GM23338 (cell line): ENCODE measurements at regions not wholly inside any gene's neighbourhood (a gene's known extent, or its start where the extent isn't known, plus 50 kb on each side); places are given as distances from the start of the nearest gene placed in this dataset.

Experiments used
- ATAC-seq: fragments of 200-7000 bp; cut with Tn5 transposase; 3 replicates; pipeline ENCODE4 v1.9.1; 2020
- DNase-seq: peaks from one replicate; pipeline ENCODE4 v3.0.0-alpha.2; 2015; ENCODE audit warnings: low spot score
- H2AFZ ChIP-seq: fragments of 200-600 bp; sonication (generic); 2 replicates; pipeline ENCODE4 v1.8.0; 2016; ENCODE audit warnings: antibody characterized with exemption, mild to moderate bottlenecking, moderate library complexity
- H3F3A ChIP-seq: fragments of 200-600 bp; sonication (generic); replicated peaks from 2 replicates; pipeline ENCODE4 v1.8.0; 2017; ENCODE audit warnings: antibody characterized with exemption, mixed run types, low read depth
- H3K27ac ChIP-seq: fragments of 200-600 bp; sonication (generic); 2 replicates; pipeline ENCODE4 v1.6.1; 2016; ENCODE audit warnings: low read depth
- H3K27me3 ChIP-seq: fragments of 200-600 bp; sonication (generic); 2 replicates; pipeline ENCODE4 v1.8.0; 2016; ENCODE audit warnings: mild to moderate bottlenecking, mixed run types, moderate library complexity; ENCODE audit not compliant: insufficient read depth
- H3K36me3 ChIP-seq: fragments of 200-600 bp; sonication (generic); 2 replicates; pipeline ENCODE4 v1.8.0; 2016; ENCODE audit warnings: mild to moderate bottlenecking; ENCODE audit not compliant: insufficient read depth
- H3K4me1 ChIP-seq: fragments of 200-600 bp; sonication (generic); 2 replicates; pipeline ENCODE4 v1.8.0; 2016; ENCODE audit warnings: mild to moderate bottlenecking, moderate library complexity; ENCODE audit not compliant: insufficient read depth
- H3K4me2 ChIP-seq: fragments of 200-600 bp; sonication (generic); 2 replicates; pipeline ENCODE4 v1.7.1; 2017; ENCODE audit warnings: mixed run types
- H3K4me3 ChIP-seq: fragments of 200-600 bp; sonication (generic); 2 replicates; pipeline ENCODE4 v1.6.1; 2016; ENCODE audit warnings: mixed run types
- H3K79me2 ChIP-seq: fragments of 200-600 bp; sonication (generic); replicated peaks from 2 replicates; pipeline ENCODE4 v1.8.0; 2017; ENCODE audit warnings: mild to moderate bottlenecking; ENCODE audit not compliant: insufficient read depth
- H3K9me2 ChIP-seq: fragments of 200-600 bp; sonication (generic); 2 replicates; pipeline ENCODE4 v1.8.0; 2017; ENCODE audit not compliant: insufficient read depth
- H4K20me1 ChIP-seq: fragments of 200-600 bp; sonication (generic); replicated peaks from 2 replicates; pipeline ENCODE4 v1.8.0; 2017; ENCODE audit warnings: mild to moderate bottlenecking; ENCODE audit not compliant: insufficient read depth
- H3K27ac Mint-ChIP-seq: 2 replicates; pipeline ENCODE4 v1.8.0; 2020; ENCODE audit warnings: inconsistent platforms, mild to moderate bottlenecking, moderate library complexity, mixed read lengths
- H3K27me3 Mint-ChIP-seq: 3 replicates; pipeline ENCODE4 v1.8.0; 2022; ENCODE audit warnings: low read depth, mild to moderate bottlenecking, moderate library complexity, mixed read lengths, inconsistent platforms; ENCODE audit not compliant: insufficient read depth, poor library complexity
- H3K36me3 Mint-ChIP-seq: 3 replicates; pipeline ENCODE4 v1.8.0; 2021; ENCODE audit warnings: low read depth, mild to moderate bottlenecking, inconsistent platforms, moderate library complexity, mixed read lengths
- H3K4me1 Mint-ChIP-seq: 3 replicates; pipeline ENCODE4 v1.8.0; 2020; ENCODE audit warnings: mild to moderate bottlenecking, inconsistent platforms, mixed read lengths
- H3K4me3 Mint-ChIP-seq: 3 replicates; pipeline ENCODE4 v1.8.0; 2021; ENCODE audit warnings: moderate library complexity, mild to moderate bottlenecking, inconsistent platforms, mixed read lengths
- H3K9me3 Mint-ChIP-seq: 3 replicates; pipeline ENCODE4 v1.8.0; 2020; ENCODE audit warnings: moderate library complexity, mild to moderate bottlenecking, inconsistent platforms, mixed read lengths
- CREB1 ChIP-seq: fragments of 250-450 bp; sonication (Bioruptor Pico); IDR thresholded peaks from 2 replicates; pipeline ENCODE4 v1.5.0; 2020; ENCODE audit warnings: low read depth, mild to moderate bottlenecking, moderate library complexity
- EZH2 ChIP-seq: fragments of 200-600 bp; sonication (generic); IDR thresholded peaks from one replicate; pipeline ENCODE4 v1.8.0; 2017; ENCODE audit warnings: antibody characterized with exemption, mild to moderate bottlenecking, low read depth; ENCODE audit not compliant: unreplicated experiment
- EZH2phosphoT487 ChIP-seq: fragments of 200-600 bp; sonication (generic); IDR thresholded peaks from one replicate; pipeline ENCODE4 v1.8.1; 2018; ENCODE audit warnings: antibody characterized with exemption; ENCODE audit not compliant: unreplicated experiment
- JUNB ChIP-seq: IDR thresholded peaks from one replicate; pipeline ENCODE4 v1.6.1; 2016; ENCODE audit warnings: antibody characterized with exemption; ENCODE audit not compliant: unreplicated experiment
- NANOG ChIP-seq: IDR thresholded peaks from 2 replicates; pipeline ENCODE4 v1.6.1; 2016; ENCODE audit warnings: antibody characterized with exemption, borderline replicate concordance
- POLR2AphosphoS5 ChIP-seq: IDR thresholded peaks from 2 replicates; pipeline ENCODE4 v1.6.1; 2016; ENCODE audit warnings: antibody characterized with exemption, low read depth
- STAT1 ChIP-seq: IDR thresholded peaks from one replicate; pipeline ENCODE4 v1.6.1; 2016; ENCODE audit warnings: antibody characterized with exemption; ENCODE audit not compliant: unreplicated experiment
- ZNF114 ChIP-seq: fragments of 250-450 bp; sonication (Bioruptor Pico); IDR thresholded peaks from 2 replicates; pipeline ENCODE4 v1.5.0; 2020; ENCODE audit warnings: mild to moderate bottlenecking, moderate library complexity
- ZNF331 ChIP-seq: fragments of 250-450 bp; sonication (Bioruptor Pico); IDR thresholded peaks from 2 replicates; pipeline ENCODE4 v1.5.0; 2020; ENCODE audit warnings: low read depth, mild to moderate bottlenecking, moderate library complexity
- TF ChIP-seq, protein P1 (sequence below): fragments of 250-450 bp; sonication (Bioruptor Pico); IDR thresholded peaks from 2 replicates; pipeline ENCODE4 v1.5.0; 2020; ENCODE audit warnings: mild to moderate bottlenecking, moderate library complexity
- TF ChIP-seq, protein P2 (sequence below): IDR thresholded peaks from 2 replicates; pipeline ENCODE4 v1.6.1; 2016; ENCODE audit warnings: antibody characterized with exemption
- TF ChIP-seq, protein P3 (sequence below): IDR thresholded peaks from one replicate; pipeline ENCODE4 v1.6.1; 2018; ENCODE audit warnings: antibody characterized with exemption; ENCODE audit not compliant: unreplicated experiment
- TF ChIP-seq, protein P4 (sequence below), 2 experiments: fragments of 200-600 bp in 1 of 2; sonication (generic) in 1 of 2; conservative IDR thresholded peaks; 2 replicates each; pipeline versions ENCODE4 v1.5.1 to v1.6.1; 2016 to 2017; ENCODE audit warnings: antibody characterized with exemption in 2 of 2, low read depth in 2 of 2, mild to moderate bottlenecking in 2 of 2, moderate library complexity in 1 of 2

DNA sequence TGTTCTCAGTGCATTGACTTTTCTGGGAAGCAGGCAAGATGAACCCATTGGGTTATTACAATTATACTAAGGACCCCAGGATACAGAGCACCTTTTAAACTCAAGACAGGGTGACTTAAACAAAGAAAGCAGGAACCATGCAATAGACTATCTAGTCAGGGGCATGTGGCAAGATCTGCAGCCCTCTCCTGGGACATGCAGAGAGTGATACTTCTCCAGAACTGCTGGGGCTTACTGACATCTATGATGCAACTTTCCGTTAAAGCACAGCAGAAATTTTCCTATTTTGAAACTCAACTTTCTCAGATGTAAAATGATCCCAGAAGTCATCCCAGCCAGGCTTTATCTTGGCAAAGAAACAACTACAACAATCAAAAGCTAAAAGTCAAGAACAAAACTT, 162.2 kb upstream of the HNMT start:
- no peak for ATAC-seq
- Mint-ChIP-seq H3K27ac (no peak overlapping the region), H3K4me3 (no peak overlapping the region)

More for the DNA sequence above, 162.2 kb upstream of the HNMT start:
- no peak overlapping the region for H3K27ac ChIP-seq
- peaks cover 18% of the 10 kb centered on the region for H3K9me2 ChIP-seq
- TF ChIP-seq ZNF331 (CRISPR knock-in tag) (no peak), ZNF114 (CRISPR knock-in tag) (no peak), CREB1 (CRISPR knock-in tag) (no peak), STAT1 (no peak), EZH2phosphoT487 (no peak), EZH2 (no peak), NANOG (no peak), POLR2AphosphoS5 (no peak), JUNB (no peak)
- TF ChIP-seq, protein P1, sequence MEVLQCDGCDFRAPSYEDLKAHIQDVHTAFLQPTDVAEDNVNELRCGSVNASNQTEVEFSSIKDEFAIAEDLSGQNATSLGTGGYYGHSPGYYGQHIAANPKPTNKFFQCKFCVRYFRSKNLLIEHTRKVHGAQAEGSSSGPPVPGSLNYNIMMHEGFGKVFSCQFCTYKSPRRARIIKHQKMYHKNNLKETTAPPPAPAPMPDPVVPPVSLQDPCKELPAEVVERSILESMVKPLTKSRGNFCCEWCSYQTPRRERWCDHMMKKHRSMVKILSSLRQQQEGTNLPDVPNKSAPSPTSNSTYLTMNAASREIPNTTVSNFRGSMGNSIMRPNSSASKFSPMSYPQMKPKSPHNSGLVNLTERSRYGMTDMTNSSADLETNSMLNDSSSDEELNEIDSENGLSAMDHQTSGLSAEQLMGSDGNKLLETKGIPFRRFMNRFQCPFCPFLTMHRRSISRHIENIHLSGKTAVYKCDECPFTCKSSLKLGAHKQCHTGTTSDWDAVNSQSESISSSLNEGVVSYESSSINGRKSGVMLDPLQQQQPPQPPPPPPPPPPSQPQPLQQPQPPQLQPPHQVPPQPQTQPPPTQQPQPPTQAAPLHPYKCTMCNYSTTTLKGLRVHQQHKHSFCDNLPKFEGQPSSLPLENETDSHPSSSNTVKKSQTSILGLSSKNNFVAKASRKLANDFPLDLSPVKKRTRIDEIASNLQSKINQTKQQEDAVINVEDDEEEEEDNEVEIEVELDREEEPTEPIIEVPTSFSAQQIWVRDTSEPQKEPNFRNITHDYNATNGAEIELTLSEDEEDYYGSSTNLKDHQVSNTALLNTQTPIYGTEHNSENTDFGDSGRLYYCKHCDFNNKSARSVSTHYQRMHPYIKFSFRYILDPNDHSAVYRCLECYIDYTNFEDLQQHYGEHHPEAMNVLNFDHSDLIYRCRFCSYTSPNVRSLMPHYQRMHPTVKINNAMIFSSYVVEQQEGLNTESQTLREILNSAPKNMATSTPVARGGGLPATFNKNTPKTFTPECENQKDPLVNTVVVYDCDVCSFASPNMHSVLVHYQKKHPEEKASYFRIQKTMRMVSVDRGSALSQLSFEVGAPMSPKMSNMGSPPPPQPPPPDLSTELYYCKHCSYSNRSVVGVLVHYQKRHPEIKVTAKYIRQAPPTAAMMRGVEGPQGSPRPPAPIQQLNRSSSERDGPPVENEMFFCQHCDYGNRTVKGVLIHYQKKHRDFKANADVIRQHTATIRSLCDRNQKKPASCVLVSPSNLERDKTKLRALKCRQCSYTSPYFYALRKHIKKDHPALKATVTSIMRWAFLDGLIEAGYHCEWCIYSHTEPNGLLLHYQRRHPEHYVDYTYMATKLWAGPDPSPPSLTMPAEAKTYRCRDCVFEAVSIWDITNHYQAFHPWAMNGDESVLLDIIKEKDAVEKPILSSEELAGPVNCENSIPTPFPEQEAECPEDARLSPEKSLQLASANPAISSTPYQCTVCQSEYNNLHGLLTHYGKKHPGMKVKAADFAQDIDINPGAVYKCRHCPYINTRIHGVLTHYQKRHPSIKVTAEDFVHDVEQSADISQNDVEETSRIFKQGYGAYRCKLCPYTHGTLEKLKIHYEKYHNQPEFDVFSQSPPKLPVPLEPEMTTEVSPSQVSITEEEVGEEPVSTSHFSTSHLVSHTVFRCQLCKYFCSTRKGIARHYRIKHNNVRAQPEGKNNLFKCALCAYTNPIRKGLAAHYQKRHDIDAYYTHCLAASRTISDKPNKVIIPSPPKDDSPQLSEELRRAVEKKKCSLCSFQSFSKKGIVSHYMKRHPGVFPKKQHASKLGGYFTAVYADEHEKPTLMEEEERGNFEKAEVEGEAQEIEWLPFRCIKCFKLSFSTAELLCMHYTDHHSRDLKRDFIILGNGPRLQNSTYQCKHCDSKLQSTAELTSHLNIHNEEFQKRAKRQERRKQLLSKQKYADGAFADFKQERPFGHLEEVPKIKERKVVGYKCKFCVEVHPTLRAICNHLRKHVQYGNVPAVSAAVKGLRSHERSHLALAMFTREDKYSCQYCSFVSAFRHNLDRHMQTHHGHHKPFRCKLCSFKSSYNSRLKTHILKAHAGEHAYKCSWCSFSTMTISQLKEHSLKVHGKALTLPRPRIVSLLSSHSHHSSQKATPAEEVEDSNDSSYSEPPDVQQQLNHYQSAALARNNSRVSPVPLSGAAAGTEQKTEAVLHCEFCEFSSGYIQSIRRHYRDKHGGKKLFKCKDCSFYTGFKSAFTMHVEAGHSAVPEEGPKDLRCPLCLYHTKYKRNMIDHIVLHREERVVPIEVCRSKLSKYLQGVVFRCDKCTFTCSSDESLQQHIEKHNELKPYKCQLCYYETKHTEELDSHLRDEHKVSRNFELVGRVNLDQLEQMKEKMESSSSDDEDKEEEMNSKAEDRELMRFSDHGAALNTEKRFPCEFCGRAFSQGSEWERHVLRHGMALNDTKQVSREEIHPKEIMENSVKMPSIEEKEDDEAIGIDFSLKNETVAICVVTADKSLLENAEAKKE: no peak
- TF ChIP-seq, protein P2, sequence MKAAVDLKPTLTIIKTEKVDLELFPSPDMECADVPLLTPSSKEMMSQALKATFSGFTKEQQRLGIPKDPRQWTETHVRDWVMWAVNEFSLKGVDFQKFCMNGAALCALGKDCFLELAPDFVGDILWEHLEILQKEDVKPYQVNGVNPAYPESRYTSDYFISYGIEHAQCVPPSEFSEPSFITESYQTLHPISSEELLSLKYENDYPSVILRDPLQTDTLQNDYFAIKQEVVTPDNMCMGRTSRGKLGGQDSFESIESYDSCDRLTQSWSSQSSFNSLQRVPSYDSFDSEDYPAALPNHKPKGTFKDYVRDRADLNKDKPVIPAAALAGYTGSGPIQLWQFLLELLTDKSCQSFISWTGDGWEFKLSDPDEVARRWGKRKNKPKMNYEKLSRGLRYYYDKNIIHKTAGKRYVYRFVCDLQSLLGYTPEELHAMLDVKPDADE: no peak
- TF ChIP-seq, protein P3, sequence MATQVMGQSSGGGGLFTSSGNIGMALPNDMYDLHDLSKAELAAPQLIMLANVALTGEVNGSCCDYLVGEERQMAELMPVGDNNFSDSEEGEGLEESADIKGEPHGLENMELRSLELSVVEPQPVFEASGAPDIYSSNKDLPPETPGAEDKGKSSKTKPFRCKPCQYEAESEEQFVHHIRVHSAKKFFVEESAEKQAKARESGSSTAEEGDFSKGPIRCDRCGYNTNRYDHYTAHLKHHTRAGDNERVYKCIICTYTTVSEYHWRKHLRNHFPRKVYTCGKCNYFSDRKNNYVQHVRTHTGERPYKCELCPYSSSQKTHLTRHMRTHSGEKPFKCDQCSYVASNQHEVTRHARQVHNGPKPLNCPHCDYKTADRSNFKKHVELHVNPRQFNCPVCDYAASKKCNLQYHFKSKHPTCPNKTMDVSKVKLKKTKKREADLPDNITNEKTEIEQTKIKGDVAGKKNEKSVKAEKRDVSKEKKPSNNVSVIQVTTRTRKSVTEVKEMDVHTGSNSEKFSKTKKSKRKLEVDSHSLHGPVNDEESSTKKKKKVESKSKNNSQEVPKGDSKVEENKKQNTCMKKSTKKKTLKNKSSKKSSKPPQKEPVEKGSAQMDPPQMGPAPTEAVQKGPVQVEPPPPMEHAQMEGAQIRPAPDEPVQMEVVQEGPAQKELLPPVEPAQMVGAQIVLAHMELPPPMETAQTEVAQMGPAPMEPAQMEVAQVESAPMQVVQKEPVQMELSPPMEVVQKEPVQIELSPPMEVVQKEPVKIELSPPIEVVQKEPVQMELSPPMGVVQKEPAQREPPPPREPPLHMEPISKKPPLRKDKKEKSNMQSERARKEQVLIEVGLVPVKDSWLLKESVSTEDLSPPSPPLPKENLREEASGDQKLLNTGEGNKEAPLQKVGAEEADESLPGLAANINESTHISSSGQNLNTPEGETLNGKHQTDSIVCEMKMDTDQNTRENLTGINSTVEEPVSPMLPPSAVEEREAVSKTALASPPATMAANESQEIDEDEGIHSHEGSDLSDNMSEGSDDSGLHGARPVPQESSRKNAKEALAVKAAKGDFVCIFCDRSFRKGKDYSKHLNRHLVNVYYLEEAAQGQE: no peak
- TF ChIP-seq, protein P4, sequence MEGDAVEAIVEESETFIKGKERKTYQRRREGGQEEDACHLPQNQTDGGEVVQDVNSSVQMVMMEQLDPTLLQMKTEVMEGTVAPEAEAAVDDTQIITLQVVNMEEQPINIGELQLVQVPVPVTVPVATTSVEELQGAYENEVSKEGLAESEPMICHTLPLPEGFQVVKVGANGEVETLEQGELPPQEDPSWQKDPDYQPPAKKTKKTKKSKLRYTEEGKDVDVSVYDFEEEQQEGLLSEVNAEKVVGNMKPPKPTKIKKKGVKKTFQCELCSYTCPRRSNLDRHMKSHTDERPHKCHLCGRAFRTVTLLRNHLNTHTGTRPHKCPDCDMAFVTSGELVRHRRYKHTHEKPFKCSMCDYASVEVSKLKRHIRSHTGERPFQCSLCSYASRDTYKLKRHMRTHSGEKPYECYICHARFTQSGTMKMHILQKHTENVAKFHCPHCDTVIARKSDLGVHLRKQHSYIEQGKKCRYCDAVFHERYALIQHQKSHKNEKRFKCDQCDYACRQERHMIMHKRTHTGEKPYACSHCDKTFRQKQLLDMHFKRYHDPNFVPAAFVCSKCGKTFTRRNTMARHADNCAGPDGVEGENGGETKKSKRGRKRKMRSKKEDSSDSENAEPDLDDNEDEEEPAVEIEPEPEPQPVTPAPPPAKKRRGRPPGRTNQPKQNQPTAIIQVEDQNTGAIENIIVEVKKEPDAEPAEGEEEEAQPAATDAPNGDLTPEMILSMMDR (conservative IDR thresholded peaks at IDR 0.05; ENCODE audit: low read depth in 2 of 2): no peak
- Mint-ChIP-seq H3K4me1 (peaks cover 8% of the 10 kb centered on the region), H3K9me3 (peaks cover 27% of the 10 kb centered on the region), H3K36me3 (peaks cover 11% of the 10 kb centered on the region; the same call in 2 of the 3 replicates), H3K27me3 (no peaks in the 10 kb centered on the region)
- H3K4me3 ChIP-seq: no peak overlapping the region
- no peaks in the 10 kb centered on the region for H3F3A ChIP-seq
- H4K20me1 ChIP-seq: no peaks in the 10 kb centered on the region
- 0 out of 2 replicates have a peak, but pooled peaks cover 9% of the 10 kb centered on the region for H3K4me1 ChIP-seq
- DNase-seq: no peak
- H3K79me2 ChIP-seq: no peaks in the 10 kb centered on the region
- no peak overlapping the region for H2AFZ ChIP-seq
- H3K27me3 ChIP-seq: no peaks in the 10 kb centered on the region
- H3K36me3 ChIP-seq: peaks cover 6% of the 10 kb centered on the region; the same call in 1 of the 2 replicates
- no peak overlapping the region for H3K4me2 ChIP-seq
